HG03558 (cell line): ENCODE measurements at regions not wholly inside any gene's neighbourhood (a gene's known extent, or its start where the extent isn't known, plus 50 kb on each side); places are given as distances from the start of the nearest gene placed in this dataset.

Experiments used
- ATAC-seq: cut with Tn5 transposase; IDR thresholded peaks from one replicate; pipeline ENCODE4 v1.9.1; 2021; ENCODE audit warnings: moderate number of reproducible peaks; ENCODE audit not compliant: unreplicated experiment; ENCODE audit errors: extremely low read depth

- ATAC-seq: no peak
These were observed 50.5 kb downstream of the PALM2AKAP2 start for GRCh38 chr9:109830545-109830944.

- ATAC-seq: no peak
These were observed 52.1 kb downstream of the PALM2AKAP2 start for GRCh38 chr9:109831998-109832658.

- ATAC-seq: no peak
These were observed 54.9 kb downstream of the PALM2AKAP2 start for GRCh38 chr9:109834855-109835254.

- no peak for ATAC-seq
These were observed 63.6 kb downstream of the PALM2AKAP2 start for GRCh38 chr9:109843641-109844040.

- no peak for ATAC-seq
These were observed 65.2 kb downstream of the PALM2AKAP2 start for GRCh38 chr9:109845226-109845625.

GRCh38 chr9:109846776-109847175 is 66.8 kb downstream of the PALM2AKAP2 start:
- ATAC-seq: no peak

GRCh38 chr9:109852556-109852955 is 72.6 kb downstream of the PALM2AKAP2 start:
- no peak for ATAC-seq

- no peak for ATAC-seq
These were observed 75.5 kb downstream of the PALM2AKAP2 start for GRCh38 chr9:109855540-109855939.

- ATAC-seq: no peak
These were observed 76.8 kb downstream of the PALM2AKAP2 start for GRCh38 chr9:109856785-109857184.

GRCh38 chr9:109857336-109857735 is 77.3 kb downstream of the PALM2AKAP2 start:
- ATAC-seq: no peak

GRCh38 chr9:109859447-109859846 is 79.4 kb downstream of the PALM2AKAP2 start:
- ATAC-seq: no peak

- ATAC-seq: no peak
These were observed 80.5 kb downstream of the PALM2AKAP2 start for GRCh38 chr9:109860521-109860920.

GRCh38 chr9:109861499-109861898 is 81.5 kb downstream of the PALM2AKAP2 start:
- no peak for ATAC-seq

- ATAC-seq: no peak
These were observed 81.9 kb downstream of the PALM2AKAP2 start for GRCh38 chr9:109861918-109862317.

GRCh38 chr9:109862452-109862851 is 82.5 kb downstream of the PALM2AKAP2 start:
- no peak for ATAC-seq

GRCh38 chr9:109863961-109864360 is 84.0 kb downstream of the PALM2AKAP2 start:
- ATAC-seq: no peak

- ATAC-seq: no peak
These were observed 85.5 kb downstream of the PALM2AKAP2 start for GRCh38 chr9:109865521-109865920.

- ATAC-seq: no peak
These were observed 88.2 kb downstream of the PALM2AKAP2 start for GRCh38 chr9:109868207-109868606.

GRCh38 chr9:109868722-109869121 is 88.7 kb downstream of the PALM2AKAP2 start:
- no peak for ATAC-seq

GRCh38 chr9:109870365-109870764 is 90.4 kb downstream of the PALM2AKAP2 start:
- ATAC-seq: no peak

- no peak for ATAC-seq
These were observed 92.9 kb downstream of the PALM2AKAP2 start for GRCh38 chr9:109872901-109873300.

- ATAC-seq: no peak
These were observed 95.6 kb downstream of the PALM2AKAP2 start for GRCh38 chr9:109875495-109876129.
